ENCODE measurements at regions not wholly inside any gene's neighbourhood (a gene's known extent, or its start where the extent isn't known, plus 50 kb on each side); places are given as distances from the start of the nearest gene placed in this dataset.
"Not testable (repeated sequence)": the region's sequence is repeated elsewhere in the genome, so short reads cannot be mapped to it uniquely, and the experiment has no call there.

- Histone ChIP-seq H3K4me2 (ENCODE audit: low read length) (no peak overlapping the region), H2AFZ (ENCODE audit: low read length) (no peak overlapping the region), H4K20me1 (ENCODE audit: low read length) (no peaks in the 10 kb centered on the region), H3K79me2 (ENCODE audit: low read length) (no peaks in the 10 kb centered on the region), H3F3A (ENCODE audit: low read length, unreplicated experiment) (no peaks in the 10 kb centered on the region), H3K9me2 (replicated peaks; ENCODE audit: low read length) (no peaks in the 10 kb centered on the region), H3K4me3 (ENCODE audit: low read length) (no peak overlapping the region), H3K4me1 (ENCODE audit: insufficient read depth, low read length) (no peaks in the 10 kb centered on the region), H3K9me3 (ENCODE audit: low read length) (no peaks in the 10 kb centered on the region), H3K27me3 (ENCODE audit: low read length) (no peaks in the 10 kb centered on the region), H3K27ac (ENCODE audit: low read length) (no peak overlapping the region), H3K36me3 (ENCODE audit: low read depth, low read length) (no peaks in the 10 kb centered on the region), H3K9ac (ENCODE audit: low read length) (no peak overlapping the region)
- ATAC-seq (no peak), DNase-seq (no peak)
- ChIA-PET CTCF (no interaction called here), POLR2A (ENCODE audit: unreplicated experiment) (no interaction called here)
- intact Hi-C loops (cut with micrococcal nuclease): loop anchor here (2.0 kb wide), 1 partner anchor 42 kb away; no protein-coding TSS in a partner anchor
- no TSS peak for BruUV-seq (replicated peaks)
- no peak for TF ChIP-seq EZH2 (IDR thresholded peaks at IDR 0.05; ENCODE audit: low read length, unreplicated experiment)
- TF ChIP-seq EZH2phosphoT487 (IDR thresholded peaks at IDR 0.05; ENCODE audit: borderline replicate concordance, low read length): no peak
- no peak for TF ChIP-seq CTCF (conservative IDR thresholded peaks at IDR 0.05; ENCODE audit: low read depth, low read length)
Observed at GRCh38 chr12:22130671-22131070, 84.7 kb downstream of the CMAS start.

GRCh38 chr12:22136604-22137117 is 90.6 kb downstream of the CMAS start:
- H3K4me1 ChIP-seq (ENCODE audit: insufficient read depth, low read length); ATAC-seq; H4K20me1 ChIP-seq (ENCODE audit: low read length); BruUV-seq (replicated peaks); H3K36me3 ChIP-seq (ENCODE audit: low read depth, low read length); H3K79me2 ChIP-seq (ENCODE audit: low read length); intact Hi-C loops (cut with micrococcal nuclease); H3K4me3 ChIP-seq (ENCODE audit: low read length); H3K27ac ChIP-seq (ENCODE audit: low read length); H3K27me3 ChIP-seq (ENCODE audit: low read length); H3K9me2 ChIP-seq (replicated peaks; ENCODE audit: low read length); CTCF ChIA-PET; POLR2A ChIA-PET (ENCODE audit: unreplicated experiment); H3K9me3 ChIP-seq (ENCODE audit: low read length); DNase-seq; H3F3A ChIP-seq (ENCODE audit: low read length, unreplicated experiment); H2AFZ ChIP-seq (ENCODE audit: low read length); H3K4me2 ChIP-seq (ENCODE audit: low read length); H3K9ac ChIP-seq (ENCODE audit: low read length): not testable (repeated sequence)

Measured in PC-3 (cell line).